HG03064 (cell line): ENCODE measurements at regions not wholly inside any gene's neighbourhood (a gene's known extent, or its start where the extent isn't known, plus 50 kb on each side); places are given as distances from the start of the nearest gene placed in this dataset.

Experiments
- ATAC-seq: cut with Tn5 transposase; IDR thresholded peaks from one replicate; pipeline ENCODE4 v1.9.1; 2021; ENCODE audit warnings: low read depth; ENCODE audit not compliant: unreplicated experiment

GRCh38 chr6:56407883-56408410 lies 160.6 kb upstream of the COL21A1 start:
- no peak for ATAC-seq

- peak; percentile 55 for ATAC-seq
These were observed 159.2 kb upstream of the COL21A1 start for GRCh38 chr6:56406276-56407269.

- no peak for ATAC-seq
These were observed 157.2 kb upstream of the COL21A1 start for GRCh38 chr6:56404599-56404998.

DNA sequence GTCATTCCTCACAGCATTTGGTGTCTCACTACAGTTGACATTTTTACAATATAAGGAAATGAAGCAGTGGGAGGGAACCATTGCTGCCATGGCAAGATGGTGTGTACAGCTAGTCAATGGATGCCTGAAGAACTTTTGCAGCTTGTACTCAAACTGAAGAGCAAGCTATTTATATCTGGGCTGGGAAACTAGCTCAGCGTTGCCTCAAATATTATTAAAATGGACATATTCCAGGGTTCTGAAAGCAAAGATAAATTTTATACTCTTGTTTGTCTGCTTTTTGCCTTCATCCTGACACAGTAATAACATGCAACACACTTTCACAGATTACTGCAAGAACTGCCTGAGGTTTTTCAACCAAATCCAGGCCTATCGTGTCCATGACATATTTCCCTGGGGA lies 156.4 kb upstream of the COL21A1 start:
- ATAC-seq: no peak

DNA sequence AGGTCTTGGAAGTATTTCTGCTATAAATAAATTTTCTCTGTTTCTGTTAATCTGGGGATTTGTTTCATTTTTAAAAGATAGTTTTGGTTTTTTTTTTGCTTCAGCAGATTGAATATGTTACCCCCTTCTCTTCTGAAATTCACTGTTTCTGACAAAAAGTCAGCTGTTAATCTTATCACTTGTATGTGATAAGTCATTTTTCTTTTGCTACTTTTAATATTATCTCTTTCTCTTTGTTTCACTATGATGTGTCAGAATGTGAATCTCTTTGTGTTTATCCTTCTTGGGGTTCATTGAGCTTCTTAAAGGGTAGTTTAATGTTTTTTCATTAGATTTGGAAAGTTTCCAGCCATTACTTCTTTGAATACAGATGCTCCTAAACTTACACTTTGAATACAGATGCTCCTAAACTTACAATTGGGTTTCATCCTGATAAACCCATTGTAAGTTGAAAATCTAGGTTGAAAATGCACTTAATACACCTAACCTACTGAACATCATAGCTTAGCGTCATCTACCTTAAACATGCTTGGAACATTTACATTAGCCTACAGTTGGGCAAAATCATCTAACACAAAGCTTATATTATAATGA lies 154.2 kb upstream of the COL21A1 start:
- ATAC-seq: no peak

DNA sequence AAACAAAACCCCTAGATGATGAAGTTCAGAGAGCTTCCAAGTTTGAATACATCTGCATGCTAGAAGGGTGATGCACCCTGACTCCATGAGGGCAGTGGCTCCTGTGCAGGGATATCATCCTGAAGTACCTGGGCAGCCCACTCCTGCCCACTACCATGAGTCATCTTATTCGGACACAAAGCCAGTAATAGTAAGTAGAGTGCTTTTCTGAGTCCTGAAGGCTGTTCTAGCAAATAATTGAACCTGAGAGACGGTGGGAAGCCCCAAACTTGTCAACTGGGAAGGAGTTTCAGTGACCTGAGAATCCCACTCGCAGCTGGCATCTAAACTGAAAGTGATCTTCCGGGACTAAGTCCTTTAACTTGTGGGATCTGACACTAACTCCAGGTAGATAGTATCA lies 152.9 kb upstream of the COL21A1 start:
- no peak for ATAC-seq

DNA sequence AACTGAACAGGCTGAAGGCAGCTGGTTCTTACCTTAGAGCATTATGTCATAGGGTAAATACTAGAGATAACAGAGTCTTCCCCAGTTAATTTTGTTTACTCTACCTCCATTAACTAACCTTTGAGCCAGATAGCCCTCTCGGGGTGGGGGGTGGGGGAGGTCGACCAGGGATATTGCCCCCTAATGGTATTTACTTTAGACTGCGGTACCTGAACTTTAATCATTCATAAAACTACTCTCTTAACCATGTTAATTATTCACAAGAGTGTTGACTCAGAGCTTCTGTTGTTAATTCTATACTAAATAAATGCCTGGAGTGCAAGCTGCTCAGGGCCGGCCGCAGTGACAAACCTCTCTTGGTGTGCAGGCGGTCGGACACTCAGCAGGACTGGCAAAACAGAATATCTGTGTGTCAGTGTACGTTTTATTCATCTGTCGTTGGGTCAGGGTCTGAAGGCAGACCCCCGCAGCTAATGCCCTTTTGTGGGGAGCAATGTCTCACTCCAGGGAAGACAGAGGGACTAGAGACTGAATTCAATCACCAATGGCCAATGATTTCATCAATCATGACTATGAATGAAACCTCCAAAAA lies 152.4 kb upstream of the COL21A1 start:
- ATAC-seq: no peak

DNA sequence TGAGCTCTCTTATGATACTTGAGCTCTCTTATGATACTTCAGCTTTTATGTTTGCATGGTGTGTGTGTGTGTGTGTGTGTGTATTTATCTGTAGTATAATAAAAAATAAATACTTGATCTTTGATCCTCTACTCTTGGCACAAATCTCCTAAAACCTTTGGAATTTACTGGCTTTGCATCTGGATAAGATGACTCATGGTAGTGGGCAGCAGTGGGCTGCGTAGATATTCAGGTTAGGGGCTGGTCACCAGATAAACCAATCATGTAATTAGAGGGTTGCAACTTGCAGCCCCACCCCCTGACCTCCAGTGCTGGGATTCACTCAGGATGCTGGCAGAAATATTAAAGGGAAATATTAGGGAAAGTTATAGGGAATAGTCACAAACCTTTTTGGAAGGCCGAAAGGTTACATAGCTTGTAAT lies 151.9 kb upstream of the COL21A1 start:
- ATAC-seq: no peak

GRCh38 chr6:56396435-56396834 lies 149.1 kb upstream of the COL21A1 start:
- ATAC-seq: no peak

DNA sequence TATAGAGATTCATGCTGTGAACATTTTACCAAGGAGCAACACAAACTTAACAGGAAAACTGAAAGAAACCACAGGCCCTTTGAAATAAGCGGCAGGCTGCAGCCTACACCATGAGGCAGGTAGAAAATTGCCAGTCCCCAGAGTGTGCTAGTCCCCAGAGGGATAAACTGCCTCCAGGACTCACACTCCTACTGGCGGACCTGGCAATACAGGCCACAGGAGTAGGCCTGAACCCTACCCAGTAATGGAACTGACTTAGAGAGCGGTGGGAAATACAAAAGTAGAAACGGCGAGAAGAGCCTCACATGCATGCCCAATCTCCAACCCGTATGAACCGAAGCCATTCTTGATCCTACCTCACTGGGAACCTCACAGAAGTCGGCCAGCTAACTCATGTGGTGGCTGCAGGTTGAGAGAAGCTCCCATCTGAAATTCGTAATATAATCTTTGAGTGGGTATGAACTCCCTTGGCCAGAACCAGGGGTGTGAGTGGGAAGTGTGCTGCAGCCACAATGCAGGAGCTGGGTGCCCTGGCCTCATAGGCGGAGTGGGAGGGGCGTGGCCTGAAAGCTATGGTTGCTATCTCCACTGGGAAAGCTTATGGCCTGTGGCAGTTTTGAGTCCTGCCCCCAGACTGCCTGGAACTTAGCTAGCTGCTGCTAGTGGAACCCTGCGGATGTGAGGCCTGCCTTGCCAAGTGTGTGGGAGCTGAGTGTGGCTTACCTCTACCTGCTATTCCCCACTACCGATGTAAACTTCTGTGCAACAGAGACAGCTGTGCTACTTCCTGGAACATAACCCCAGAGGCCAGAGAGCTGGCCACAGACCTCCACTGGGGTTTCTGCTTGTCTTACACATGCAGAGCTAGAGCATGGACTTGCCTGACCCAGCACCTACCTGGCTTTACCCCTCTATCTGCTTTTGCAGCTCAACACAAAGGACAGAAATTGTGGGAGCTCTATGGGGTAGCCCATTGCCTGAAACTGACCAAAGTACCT lies 146.5 kb upstream of the COL21A1 start:
- ATAC-seq: no peak

DNA sequence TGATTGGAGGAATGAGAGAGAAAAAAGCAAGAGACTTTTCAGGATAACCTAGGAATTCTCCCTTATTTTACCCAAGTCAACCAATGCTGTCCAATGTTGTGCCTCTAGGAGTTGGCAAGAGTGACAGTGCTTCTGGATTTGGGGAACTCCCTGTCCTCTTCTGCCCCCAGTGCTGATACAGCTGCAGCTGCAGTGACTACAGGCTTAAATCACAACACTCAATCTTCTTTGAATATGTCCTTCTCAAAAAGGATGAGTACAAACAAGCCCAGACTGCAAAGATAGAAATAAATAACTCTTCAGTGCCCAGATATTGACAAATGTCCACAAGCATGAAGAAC lies 141.0 kb upstream of the COL21A1 start:
- ATAC-seq: no peak

DNA sequence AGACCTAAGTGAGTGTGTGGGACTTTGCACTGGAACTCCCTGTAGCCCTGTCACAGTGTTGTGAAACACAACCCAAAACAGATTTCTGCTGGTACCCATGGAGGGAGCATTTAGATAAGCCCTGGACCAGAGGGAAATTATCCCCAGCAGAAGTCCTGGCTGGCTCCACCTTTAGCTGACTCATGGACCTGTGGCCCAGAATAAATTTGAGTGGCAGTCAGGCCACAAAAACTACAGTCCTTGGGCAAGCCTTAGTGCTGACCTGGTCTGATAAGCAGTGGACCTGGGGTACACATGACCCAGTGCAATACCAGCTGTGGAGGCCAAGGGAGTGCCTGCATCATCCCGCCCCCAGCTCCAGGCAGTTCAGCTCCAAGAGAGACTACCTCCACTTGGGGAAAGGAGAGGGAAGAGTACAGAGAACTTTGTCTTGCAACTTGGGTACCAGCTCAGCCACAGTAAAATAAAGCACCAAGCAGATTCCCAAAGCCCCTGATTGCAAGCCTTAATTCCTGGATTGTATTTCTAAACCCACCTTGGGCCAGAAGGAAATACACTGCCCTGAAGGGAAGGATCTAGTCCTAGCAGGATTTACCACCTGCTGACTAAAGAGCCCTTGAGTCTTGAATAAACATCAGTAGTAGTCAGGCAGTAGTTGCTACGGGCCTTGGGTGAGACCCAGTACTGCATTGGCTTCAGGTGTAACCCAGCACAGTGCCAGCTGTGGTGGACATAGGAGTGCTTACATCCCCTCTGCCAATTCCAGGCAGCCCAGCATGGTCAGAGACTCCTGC lies 140.4 kb upstream of the COL21A1 start:
- no peak for ATAC-seq

- no peak for ATAC-seq
These were observed 139.3 kb upstream of the COL21A1 start for GRCh38 chr6:56386717-56387116.

DNA sequence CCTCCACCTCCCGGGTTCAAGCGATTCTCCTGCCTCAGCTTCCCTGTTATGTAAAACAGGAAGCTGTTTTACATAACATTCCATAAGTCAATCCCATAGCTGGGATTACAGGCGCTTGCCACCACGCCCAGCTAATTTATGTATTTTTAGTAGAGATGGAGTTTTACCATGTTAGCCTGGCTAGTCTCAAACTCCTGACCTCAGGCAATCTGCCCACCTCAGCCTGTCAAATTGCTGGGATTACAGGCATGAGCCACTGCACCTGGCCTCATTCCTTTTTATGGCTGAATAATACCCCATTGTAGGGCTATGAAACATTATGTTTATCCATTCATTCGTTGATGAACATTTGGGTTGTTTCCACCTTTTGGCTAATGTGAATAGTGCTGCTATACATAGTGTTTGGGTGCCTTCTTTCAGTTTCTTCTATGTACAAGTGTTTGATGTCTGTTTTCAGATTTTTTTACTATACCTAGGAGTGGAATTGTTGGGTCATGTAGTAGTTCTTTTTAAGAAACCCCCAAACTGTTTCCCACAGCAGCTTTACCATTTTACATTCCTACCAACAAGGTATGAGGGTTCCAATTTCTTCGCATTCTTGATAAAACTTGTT lies 138.7 kb upstream of the COL21A1 start:
- ATAC-seq: no peak

DNA sequence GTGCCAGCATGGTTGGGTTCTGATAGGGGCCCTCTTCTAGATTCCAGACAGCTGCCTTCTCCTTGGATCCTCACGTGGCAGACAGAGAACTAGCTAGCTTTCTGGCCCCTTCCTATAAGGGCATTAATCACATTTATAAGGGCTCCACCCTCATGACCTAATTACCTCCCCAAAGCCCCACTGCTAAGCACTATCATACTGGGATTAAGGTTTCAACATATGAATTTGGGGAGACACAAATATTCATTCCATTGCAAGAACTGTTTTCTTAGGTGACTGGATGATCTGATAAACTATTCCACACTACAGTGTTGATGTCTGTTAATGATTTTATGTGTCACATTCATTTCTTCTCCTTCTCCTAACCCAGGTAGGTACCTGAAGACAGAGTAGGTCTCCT lies 135.8 kb upstream of the COL21A1 start:
- no peak for ATAC-seq

- ATAC-seq: no peak
These were observed 135.1 kb upstream of the COL21A1 start for GRCh38 chr6:56382416-56382940.

- no peak for ATAC-seq
These were observed 134.4 kb upstream of the COL21A1 start for GRCh38 chr6:56381801-56382251.

- ATAC-seq: no peak
These were observed 133.1 kb upstream of the COL21A1 start for GRCh38 chr6:56380476-56380875.
